D721Med (cell line): ENCODE measurements at regions not wholly inside any gene's neighbourhood (a gene's known extent, or its start where the extent isn't known, plus 50 kb on each side); places are given as distances from the start of the nearest gene placed in this dataset.

ENCODE experiments used
- DNase-seq: peaks from one replicate; pipeline ENCODE4 v3.0.0; 2011; ENCODE audit warnings: low spot score; ENCODE audit not compliant: insufficient read length
- FAIRE-seq: peaks from 2 replicates; lab custom pipeline; 2011; peaks lifted over from hg19 to GRCh38; lab: Jason Lieb, UNC
- TF ChIP-seq, protein P1 (sequence below): IDR thresholded peaks from 2 replicates; pipeline ENCODE4 v1.5.1; 2012; ENCODE audit warnings: mild to moderate bottlenecking, control low read depth; ENCODE audit not compliant: insufficient read depth; ENCODE audit errors: missing control alignments

DNA sequence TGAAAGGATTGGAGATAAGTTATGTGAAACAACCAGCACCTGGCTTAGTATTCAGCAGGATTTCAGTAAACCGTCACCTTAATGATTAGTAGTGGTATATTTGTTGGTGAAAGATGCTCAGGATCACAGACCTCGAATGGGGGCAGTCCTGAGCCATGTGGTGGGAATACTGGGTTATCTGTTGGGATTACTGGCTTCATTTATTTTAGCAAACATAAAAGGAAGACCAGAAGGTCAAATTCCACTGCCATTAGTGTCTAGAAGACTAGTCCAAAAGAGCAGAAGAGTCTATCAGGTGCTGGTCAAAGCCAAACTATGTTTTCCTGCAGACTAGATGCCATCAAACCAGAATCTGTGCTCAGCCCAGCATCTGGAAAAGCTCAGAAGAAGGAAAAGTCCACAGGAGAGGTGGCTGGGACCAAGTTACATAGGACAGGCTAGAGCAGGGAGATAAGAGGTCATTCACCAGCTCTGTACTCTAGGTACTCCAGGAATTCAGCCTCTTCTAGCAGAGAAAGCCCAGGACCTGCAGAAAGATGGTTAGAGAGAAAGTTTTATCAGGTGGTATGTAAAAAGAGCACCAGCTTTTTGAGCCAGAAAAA is 343.4 kb downstream of the PLPP3 start:
- no peak for FAIRE-seq
- no peak for DNase-seq
- TF ChIP-seq, protein P1, sequence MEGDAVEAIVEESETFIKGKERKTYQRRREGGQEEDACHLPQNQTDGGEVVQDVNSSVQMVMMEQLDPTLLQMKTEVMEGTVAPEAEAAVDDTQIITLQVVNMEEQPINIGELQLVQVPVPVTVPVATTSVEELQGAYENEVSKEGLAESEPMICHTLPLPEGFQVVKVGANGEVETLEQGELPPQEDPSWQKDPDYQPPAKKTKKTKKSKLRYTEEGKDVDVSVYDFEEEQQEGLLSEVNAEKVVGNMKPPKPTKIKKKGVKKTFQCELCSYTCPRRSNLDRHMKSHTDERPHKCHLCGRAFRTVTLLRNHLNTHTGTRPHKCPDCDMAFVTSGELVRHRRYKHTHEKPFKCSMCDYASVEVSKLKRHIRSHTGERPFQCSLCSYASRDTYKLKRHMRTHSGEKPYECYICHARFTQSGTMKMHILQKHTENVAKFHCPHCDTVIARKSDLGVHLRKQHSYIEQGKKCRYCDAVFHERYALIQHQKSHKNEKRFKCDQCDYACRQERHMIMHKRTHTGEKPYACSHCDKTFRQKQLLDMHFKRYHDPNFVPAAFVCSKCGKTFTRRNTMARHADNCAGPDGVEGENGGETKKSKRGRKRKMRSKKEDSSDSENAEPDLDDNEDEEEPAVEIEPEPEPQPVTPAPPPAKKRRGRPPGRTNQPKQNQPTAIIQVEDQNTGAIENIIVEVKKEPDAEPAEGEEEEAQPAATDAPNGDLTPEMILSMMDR: no peak

DNA sequence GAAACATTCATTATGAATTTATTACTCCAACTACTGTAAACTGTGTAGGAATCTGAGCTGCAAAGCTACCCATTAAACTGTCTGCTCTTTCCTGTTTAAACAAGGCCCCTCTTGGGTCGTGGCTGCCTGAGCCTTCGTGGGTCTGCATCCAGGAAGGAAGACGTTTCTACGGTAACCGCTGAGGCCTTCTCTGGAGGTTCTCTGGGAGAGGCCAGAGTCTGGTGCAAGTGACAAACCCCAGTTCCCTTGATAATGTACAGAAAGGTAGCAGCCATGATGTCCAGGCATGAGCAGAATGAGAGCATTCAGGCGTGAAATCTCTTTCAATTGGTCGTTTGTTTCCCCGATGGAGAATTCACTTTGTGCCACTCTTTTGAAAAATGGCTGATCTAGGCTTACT is 350.2 kb downstream of the PLPP3 start:
- FAIRE-seq (no peak), DNase-seq (no peak)
- TF ChIP-seq, protein P1: no peak

DNA sequence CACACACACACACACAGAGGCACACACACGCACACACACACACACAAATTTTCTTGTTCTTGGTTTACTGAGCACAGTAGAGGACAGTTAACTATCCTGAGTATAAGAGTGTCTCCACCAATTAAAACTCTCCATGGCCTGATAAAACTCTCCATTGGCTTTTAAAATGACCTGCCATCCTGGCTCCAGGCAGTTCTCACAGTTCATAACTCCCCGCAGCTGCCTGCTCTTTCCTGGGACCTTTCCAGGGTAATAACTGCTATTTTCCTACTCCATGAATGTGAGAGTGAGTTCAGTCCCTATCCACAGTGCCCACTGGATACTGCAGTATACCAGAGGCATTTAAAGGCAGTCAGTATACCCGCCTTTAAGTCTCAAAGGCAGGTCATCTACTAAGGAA is 351.5 kb downstream of the PLPP3 start:
- DNase-seq (no peak), FAIRE-seq (no peak)
- TF ChIP-seq, protein P1: no peak

DNA sequence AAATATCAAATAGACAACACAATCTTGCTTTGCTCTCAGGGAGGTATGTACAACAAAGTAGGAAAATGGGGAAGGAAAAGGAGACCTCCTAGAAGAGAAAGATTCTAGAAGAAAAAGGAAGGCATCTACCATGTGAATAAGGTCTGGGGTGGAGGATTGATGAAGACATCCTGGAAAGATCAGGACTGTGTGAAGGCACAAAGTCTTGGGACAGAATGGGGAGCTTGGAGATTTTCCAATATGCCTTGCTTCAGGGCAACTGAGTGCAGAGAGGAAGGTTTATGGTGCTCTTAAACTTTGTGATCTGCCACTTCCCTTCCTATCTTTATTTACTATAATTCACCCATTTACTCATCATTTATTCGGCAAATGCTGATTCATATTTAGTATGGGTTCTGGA is 352.0 kb downstream of the PLPP3 start:
- DNase-seq (no peak), FAIRE-seq (no peak)

DNA sequence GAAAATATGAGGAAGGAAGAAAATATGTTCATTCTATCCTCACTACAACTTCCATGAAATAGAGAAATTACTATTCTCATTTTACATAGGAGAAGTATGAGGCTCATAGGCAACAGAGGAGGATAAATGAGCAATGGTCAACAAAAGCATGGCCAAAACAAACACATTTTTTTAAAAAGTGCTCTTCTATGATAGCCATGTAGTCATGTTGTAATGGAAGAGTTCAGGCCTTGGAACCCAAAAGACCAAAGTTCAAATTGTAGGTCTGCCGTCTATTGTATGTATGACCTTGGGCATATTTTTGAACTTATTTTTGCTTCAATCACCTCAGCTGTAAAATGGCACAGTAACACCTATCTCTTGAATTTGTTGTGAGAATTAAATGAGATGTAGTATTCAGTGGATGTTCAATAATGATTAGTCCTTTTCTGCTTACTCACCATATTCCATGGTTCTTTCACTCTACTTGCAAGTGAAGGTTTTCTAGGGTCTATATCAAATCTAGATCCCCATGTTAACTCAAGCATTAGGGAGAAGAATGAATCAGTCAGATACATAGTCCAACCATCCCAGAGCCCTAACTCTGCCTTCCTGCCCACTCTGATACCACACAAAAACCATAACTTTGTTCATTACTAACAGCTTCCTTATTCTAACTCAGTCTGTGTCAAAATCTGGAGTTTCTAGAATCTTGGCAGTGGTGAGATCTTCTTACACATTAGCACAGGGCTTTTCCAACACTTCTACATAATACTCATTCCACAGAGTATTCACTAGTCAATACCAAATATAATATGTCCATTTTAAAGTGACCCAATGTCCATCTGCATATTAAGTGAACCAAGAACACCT is 353.2 kb downstream of the PLPP3 start:
- DNase-seq (no peak), FAIRE-seq (no peak)
- TF ChIP-seq, protein P1: no peak

More for the DNA sequence above, 352.0 kb downstream of the PLPP3 start:
- TF ChIP-seq, protein P1: no peak

DNA sequence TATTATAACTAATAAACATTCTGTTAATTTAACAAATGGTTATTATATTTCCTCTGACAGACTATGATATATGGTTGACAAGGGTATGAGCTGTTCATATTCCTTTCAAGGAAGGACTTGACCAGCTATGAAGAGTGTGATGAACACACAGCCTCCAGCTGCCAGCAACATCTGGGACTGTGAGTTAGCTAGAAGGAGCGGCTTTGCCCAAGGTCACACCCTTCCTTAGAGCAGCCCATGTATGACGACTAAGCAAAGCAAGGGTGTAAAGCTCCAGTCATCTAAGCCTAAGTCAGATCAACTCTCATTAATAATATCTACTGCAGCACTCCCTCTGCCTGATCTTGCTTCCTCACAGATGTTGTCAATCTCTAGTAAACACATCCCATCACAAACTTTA is 355.4 kb downstream of the PLPP3 start:
- FAIRE-seq: no peak
- DNase-seq: no peak
- TF ChIP-seq, protein P1: no peak

DNA sequence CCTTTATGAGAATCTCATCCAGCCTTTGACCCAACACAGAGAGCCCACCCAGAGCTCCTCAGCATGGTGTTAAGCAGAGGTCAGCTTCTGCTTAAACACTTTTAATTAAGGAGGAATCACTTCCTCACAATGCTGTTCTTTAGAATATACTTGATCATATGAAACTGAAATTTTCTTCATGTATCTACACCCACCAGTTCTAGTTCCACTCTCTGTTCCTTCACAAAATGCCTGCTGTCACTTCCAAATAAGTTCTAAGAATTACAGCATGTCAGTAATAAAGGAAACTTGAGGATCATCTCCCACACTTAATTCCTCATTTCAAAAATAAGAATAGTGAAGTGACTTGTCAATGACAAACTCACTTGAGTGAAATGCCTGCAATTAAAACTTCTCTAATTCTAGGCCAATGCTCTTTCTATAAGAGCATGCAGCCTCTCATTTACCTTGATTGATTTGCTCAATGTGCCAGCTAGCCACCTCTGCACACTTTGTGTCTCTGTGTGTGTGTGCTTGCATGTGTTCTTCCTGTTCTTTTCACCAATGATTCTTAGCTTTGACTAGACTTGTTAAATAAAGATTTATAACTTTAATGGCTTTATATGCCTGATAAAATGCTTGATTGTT is 356.3 kb downstream of the PLPP3 start:
- DNase-seq: no peak
- TF ChIP-seq, protein P1: no peak
- no peak for FAIRE-seq
